ENCODE measurements at regions not wholly inside any gene's neighbourhood (a gene's known extent, or its start where the extent isn't known, plus 50 kb on each side); places are given as distances from the start of the nearest gene placed in this dataset.

DNA sequence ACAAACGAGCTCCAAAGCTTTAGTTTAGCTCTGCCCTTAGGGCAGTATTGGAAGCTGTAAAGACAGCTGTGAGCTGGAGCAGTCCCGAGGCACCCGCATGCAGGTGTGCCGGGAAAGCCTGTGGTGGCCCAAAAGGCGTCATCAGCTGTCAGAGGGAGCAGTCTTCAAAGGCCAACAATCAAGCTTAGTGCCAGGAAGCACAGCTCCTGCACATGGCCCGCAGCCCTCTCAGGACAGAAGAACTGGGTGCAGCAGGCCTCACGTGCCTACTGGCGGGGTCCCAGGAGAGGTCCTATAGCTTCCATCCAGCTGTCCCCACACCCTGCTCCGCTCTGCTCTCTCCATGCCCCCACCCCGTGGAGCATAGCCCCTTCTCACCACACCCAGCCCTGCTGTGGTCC lies 92.2 kb upstream of the TRIM2 start:
- TF ChIP-seq CTCF (conservative IDR thresholded peaks at IDR 0.05) (no peak), ZFX (IDR thresholded peaks at IDR 0.05) (no peak)
